Mucosa of descending colon (tissue), 3 donors: ENCODE measurements at regions not wholly inside any gene's neighbourhood (a gene's known extent, or its start where the extent isn't known, plus 50 kb on each side); places are given as distances from the start of the nearest gene placed in this dataset.

Source experiments
- ATAC-seq: fragments of 200-7000 bp; cut with Tn5 transposase; one replicate; pipeline ENCODE4 v1.9.1; 2020; ENCODE audit warnings: mild to moderate bottlenecking, moderate library complexity
- DNase-seq, 3 donors: peaks; one replicate each; pipeline ENCODE4 v3.0.0-alpha.2; 2020
- H3K36me3 ChIP-seq: fragments of 200-600 bp; one replicate; pipeline ENCODE4 v1.8.0; 2021; ENCODE audit warnings: low read depth, mild to moderate bottlenecking
- H3K4me1 ChIP-seq: fragments of 200-600 bp; one replicate; pipeline ENCODE4 v1.8.0; 2021; ENCODE audit warnings: low read depth, mild to moderate bottlenecking
- H3K4me3 ChIP-seq: fragments of 200-600 bp; one replicate; pipeline ENCODE4 v1.8.0; 2021; ENCODE audit warnings: mild to moderate bottlenecking
- H3K9me3 ChIP-seq: fragments of 200-600 bp; one replicate; pipeline ENCODE4 v1.8.0; 2021; ENCODE audit warnings: mild to moderate bottlenecking
- intact Hi-C, 2 donors: fragments of 100-400 bp; cut with DNase I in 1 of 2; cut with micrococcal nuclease in 1 of 2; formaldehyde crosslinking; loops; one replicate each; pipeline versions ENCODE4 v1.11.0 to v1.11.1; 2022; cut with DNase I, micrococcal nuclease
- TF ChIP-seq, protein P1 (sequence below): fragments of 200-600 bp; IDR thresholded peaks from one replicate; pipeline ENCODE4 v1.8.0; 2022; ENCODE audit warnings: antibody characterized with exemption, mild to moderate bottlenecking
- donor health status: DM: no; HTN: no; CAD: no; lungs with moderate emphysema.
- donor health status: DM: no; HTN: no; CAD: no.
- donor health status: DM: no; HTN: yes; CAD: no.

DNA sequence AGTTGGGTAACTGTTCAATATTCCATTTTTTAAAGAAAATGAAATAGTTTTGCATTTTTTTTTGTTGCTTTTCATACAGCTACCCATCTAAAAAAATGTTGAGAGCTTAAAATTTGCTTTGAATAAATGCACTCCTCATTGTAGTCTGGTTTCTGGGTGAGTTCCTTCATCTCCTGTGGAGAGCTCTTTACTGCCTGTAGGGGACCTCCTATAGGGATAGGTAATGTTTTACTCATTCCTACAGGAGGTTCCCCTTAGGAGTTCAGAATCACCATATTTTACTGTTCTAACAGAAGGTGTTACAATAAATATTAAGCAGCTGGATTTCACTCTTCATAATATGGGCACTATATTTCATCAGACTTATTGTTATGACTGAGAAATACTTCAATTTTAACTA, 947.3 kb upstream of the CRIM1 start:
- Histone ChIP-seq H3K9me3 (no peaks in the 10 kb centered on the region), H3K4me1 (no peaks in the 10 kb centered on the region), H3K36me3 (no peaks in the 10 kb centered on the region), H3K4me3 (no peak overlapping the region)
- intact Hi-C loops = no loop called here
- ATAC-seq (no peak), DNase-seq (no peak)
- TF ChIP-seq, protein P1, sequence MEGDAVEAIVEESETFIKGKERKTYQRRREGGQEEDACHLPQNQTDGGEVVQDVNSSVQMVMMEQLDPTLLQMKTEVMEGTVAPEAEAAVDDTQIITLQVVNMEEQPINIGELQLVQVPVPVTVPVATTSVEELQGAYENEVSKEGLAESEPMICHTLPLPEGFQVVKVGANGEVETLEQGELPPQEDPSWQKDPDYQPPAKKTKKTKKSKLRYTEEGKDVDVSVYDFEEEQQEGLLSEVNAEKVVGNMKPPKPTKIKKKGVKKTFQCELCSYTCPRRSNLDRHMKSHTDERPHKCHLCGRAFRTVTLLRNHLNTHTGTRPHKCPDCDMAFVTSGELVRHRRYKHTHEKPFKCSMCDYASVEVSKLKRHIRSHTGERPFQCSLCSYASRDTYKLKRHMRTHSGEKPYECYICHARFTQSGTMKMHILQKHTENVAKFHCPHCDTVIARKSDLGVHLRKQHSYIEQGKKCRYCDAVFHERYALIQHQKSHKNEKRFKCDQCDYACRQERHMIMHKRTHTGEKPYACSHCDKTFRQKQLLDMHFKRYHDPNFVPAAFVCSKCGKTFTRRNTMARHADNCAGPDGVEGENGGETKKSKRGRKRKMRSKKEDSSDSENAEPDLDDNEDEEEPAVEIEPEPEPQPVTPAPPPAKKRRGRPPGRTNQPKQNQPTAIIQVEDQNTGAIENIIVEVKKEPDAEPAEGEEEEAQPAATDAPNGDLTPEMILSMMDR = no peak

DNA sequence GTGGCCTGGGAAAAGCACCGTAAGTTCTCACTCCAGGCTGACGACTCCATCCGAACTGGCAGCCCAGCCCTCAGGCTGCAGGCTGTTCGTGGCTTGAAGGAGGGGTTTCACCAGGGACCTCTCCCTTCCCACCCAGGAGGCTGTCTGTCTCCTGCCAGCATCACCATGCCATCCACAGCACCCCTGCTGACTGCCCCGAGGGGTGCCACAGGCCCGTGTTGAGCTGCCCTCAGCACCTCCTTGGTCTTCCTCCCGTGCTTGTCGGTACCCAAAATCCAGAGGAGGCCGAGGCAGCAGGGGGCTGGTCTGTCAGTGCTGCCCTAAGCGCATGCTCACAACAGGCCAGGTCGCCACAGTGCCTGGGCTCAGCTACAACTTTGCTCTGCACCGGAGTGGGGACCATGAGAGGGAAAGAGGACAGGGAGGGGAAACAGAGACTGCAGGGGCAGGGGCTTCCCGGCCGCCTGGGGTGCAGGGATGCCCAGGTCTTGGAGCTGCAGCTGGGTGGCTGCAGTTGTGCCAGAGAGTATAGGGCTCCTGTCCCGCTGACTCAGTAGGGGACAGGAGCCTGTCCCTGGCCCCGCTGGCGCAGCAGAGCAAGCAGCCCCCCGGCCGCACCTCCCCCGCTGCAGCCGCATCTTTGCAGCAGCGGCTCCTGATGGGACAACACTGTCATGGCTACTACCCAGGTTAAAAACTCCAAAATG, 963.7 kb upstream of the CRIM1 start:
- ATAC-seq (no peak), DNase-seq (no peak)
- no peak overlapping the region for H3K4me3 ChIP-seq
- intact Hi-C loops = no loop called here
- no peaks in the 10 kb centered on the region for H3K36me3 ChIP-seq
- H3K9me3 ChIP-seq = no peaks in the 10 kb centered on the region
- TF ChIP-seq, protein P1 = no peak
- H3K4me1 ChIP-seq = no peaks in the 10 kb centered on the region

DNA sequence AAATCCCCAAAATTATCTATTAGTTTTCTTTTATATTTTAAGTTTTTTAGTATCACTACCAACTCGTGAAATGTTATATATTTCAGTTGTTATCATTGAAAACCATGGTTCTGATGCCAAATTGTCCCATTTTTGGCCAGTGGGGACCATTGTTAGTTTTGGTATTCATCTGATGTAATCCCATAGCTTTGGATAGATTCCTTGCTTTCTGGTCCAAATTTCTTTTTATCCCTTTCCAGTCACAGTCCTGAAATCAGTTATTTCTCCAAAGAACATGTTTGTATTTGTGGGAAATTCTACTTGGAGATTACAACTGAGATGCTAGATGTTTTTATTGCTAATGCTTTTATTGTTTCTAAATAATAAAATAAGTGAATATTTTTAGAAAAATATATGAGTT, 976.8 kb upstream of the CRIM1 start:
- DNase-seq (no peak), ATAC-seq (no peak)
- H3K4me3 ChIP-seq = no peak overlapping the region
- intact Hi-C loops = no loop called here
- H3K9me3 ChIP-seq = no peaks in the 10 kb centered on the region
- TF ChIP-seq, protein P1 = no peak
- no peaks in the 10 kb centered on the region for H3K36me3 ChIP-seq
- no peaks in the 10 kb centered on the region for H3K4me1 ChIP-seq

DNA sequence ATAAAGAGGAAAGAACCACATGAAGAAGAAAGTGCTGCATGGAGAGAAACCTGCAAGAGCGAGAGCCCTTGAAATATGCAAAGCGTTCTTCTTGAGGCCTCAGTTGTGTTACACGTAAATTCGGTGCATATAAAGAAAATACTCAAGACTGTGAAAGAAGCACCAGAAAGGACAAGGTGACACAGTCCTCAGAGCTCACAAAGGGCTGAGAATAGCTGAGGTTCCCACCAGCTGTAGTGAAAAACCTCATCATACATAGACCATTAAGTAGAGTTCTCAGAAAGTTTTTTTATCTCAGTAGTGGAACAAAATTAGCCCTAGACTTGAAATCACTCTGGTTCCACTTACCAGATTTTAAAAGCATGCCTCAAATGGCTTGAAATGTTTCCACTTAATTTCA, 980.7 kb upstream of the CRIM1 start:
- TF ChIP-seq, protein P1 = no peak

DNA sequence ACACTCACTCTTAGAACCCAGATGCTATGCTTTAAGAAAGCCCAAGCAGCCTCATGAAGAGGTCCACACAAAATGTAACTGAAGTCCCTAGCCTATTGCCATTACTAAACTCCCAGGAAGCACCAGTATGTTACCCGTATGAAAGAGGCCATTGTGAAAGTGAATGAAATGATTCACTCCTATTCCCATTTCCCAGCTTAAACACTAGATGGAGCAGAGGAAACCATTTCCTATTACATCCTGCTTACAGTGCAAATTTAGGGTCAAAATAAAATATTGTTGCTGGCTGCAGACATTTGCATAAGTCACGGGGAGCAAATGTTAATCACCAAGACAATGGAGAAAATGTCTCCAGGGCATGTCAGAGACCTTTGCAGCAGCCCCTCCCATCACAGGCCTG, 989.7 kb upstream of the CRIM1 start:
- ATAC-seq (no peak), DNase-seq (no peak)
- no peaks in the 10 kb centered on the region for H3K36me3 ChIP-seq
- intact Hi-C loops = no loop called here
- H3K9me3 ChIP-seq = no peaks in the 10 kb centered on the region
- TF ChIP-seq, protein P1 = no peak
- H3K4me1 ChIP-seq = no peaks in the 10 kb centered on the region
- H3K4me3 ChIP-seq = no peak overlapping the region

More for the DNA sequence above, 980.7 kb upstream of the CRIM1 start:
- Histone ChIP-seq H3K36me3 (no peaks in the 10 kb centered on the region), H3K9me3 (no peaks in the 10 kb centered on the region), H3K4me3 (no peak overlapping the region), H3K4me1 (no peaks in the 10 kb centered on the region)
- intact Hi-C loops = no loop called here
- ATAC-seq = no peak
- DNase-seq = no peak

DNA sequence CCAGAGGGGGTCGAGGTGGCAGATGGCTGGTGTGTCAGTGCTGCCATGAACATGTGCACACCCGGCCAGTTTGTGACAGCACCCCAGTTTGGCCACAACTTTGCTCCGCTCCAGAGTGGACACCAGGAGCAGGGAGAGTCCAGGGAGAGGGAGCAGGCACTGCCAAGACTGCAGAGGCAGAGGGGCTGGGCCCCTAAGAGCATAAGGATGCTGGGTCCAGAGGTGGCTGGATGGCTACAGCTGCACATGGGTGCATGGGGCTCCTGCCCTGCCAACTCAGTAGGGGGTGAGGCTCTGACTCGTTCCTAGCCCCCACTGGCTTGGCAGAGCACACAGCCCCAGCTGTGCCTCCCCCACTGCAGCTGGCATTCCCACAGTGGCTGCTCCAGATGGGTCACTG, 999.2 kb upstream of the CRIM1 start:
- ATAC-seq = no peak
- no peaks in the 10 kb centered on the region for H3K36me3 ChIP-seq
- DNase-seq = no peak
- H3K4me3 ChIP-seq = no peak overlapping the region
- H3K4me1 ChIP-seq = no peaks in the 10 kb centered on the region
- intact Hi-C loops = no loop called here
- peaks cover 16% of the 10 kb centered on the region for H3K9me3 ChIP-seq
- TF ChIP-seq, protein P1 = no peak
